ENCODE measurements at regions not wholly inside any gene's neighbourhood (a gene's known extent, or its start where the extent isn't known, plus 50 kb on each side); places are given as distances from the start of the nearest gene placed in this dataset.

GRCh38 chr9:108083160-108083750 lies 593.7 kb upstream of the KLF4 start:
- DNase-seq, result no peak

- DNase-seq, result no peak
Measured at GRCh38 chr9:108081112-108081511, 591.5 kb upstream of the KLF4 start.

GRCh38 chr9:108080285-108080684 lies 590.7 kb upstream of the KLF4 start:
- DNase-seq, result no peak

- DNase-seq, result peak; percentile 84
Measured at GRCh38 chr9:108078811-108079210, 589.2 kb upstream of the KLF4 start.

- DNase-seq, result no peak
Measured at GRCh38 chr9:108078375-108078774, 588.8 kb upstream of the KLF4 start.

GRCh38 chr9:108077556-108077955 lies 588.0 kb upstream of the KLF4 start:
- no peak for DNase-seq

GRCh38 chr9:108074900-108075299 lies 585.3 kb upstream of the KLF4 start:
- DNase-seq, result no peak

GRCh38 chr9:108073823-108074222 lies 584.3 kb upstream of the KLF4 start:
- DNase-seq, result peak; percentile 82

GRCh38 chr9:108072740-108073139 lies 583.2 kb upstream of the KLF4 start:
- DNase-seq, result no peak

- DNase-seq, result no peak
Measured at GRCh38 chr9:108070861-108071260, 581.3 kb upstream of the KLF4 start.

GRCh38 chr9:108069991-108070390 lies 580.4 kb upstream of the KLF4 start:
- no peak for DNase-seq

GRCh38 chr9:108062680-108063079 lies 573.1 kb upstream of the KLF4 start:
- DNase-seq, result no peak

GRCh38 chr9:108060175-108060574 lies 570.6 kb upstream of the KLF4 start:
- no peak for DNase-seq

GRCh38 chr9:108058135-108058814 lies 568.7 kb upstream of the KLF4 start:
- DNase-seq, result no peak

GRCh38 chr9:108057421-108058134 lies 568.0 kb upstream of the KLF4 start:
- peak; percentile 71 for DNase-seq

- no peak for DNase-seq
Measured at GRCh38 chr9:108056805-108057386, 567.3 kb upstream of the KLF4 start.

GRCh38 chr9:108056084-108056804 lies 566.7 kb upstream of the KLF4 start:
- peak; percentile 29 for DNase-seq

- DNase-seq, result no peak
Measured at GRCh38 chr9:108054131-108054630, 564.6 kb upstream of the KLF4 start.

GRCh38 chr9:108053555-108054061 lies 564.0 kb upstream of the KLF4 start:
- no peak for DNase-seq

- no peak for DNase-seq
Measured at GRCh38 chr9:108052431-108053080, 563.0 kb upstream of the KLF4 start.

- DNase-seq, result no peak
Measured at GRCh38 chr9:108050894-108051293, 561.3 kb upstream of the KLF4 start.
